Ovary (tissue), 7 donors: ENCODE measurements at regions not wholly inside any gene's neighbourhood (a gene's known extent, or its start where the extent isn't known, plus 50 kb on each side); places are given as distances from the start of the nearest gene placed in this dataset.
"Not testable (repeated sequence)": the region's sequence is repeated elsewhere in the genome, so short reads cannot be mapped to it uniquely, and the experiment has no call there.

Source experiments
- DNase-seq, 5 donors: peaks; one replicate each; pipeline ENCODE4 v3.0.0-alpha.2; 2019 to 2020
- H3K27ac ChIP-seq, 2 donors: fragments of 200-600 bp; one replicate each; pipeline versions ENCODE4 v1.5.1 to v1.8.0; 2019 to 2022
- H3K27me3 ChIP-seq: fragments of 200-600 bp; one replicate; pipeline ENCODE4 v1.8.0; 2022
- H3K36me3 ChIP-seq: fragments of 200-600 bp; sonication (generic); one replicate; pipeline ENCODE4 v1.5.1; 2019
- H3K4me1 ChIP-seq: one replicate; pipeline ENCODE4 v1.8.1; 2013; ENCODE audit warnings: mild to moderate bottlenecking, moderate library complexity; ENCODE audit not compliant: insufficient read depth
- H3K4me3 ChIP-seq: fragments of 200-600 bp; sonication (generic); one replicate; pipeline ENCODE4 v1.5.1; 2017
- H3K9me3 ChIP-seq, 2 donors: fragments of 200-600 bp in 1 of 2; sonication (generic) in 1 of 2; one replicate each; pipeline versions ENCODE4 v1.5.1 to v1.8.1; 2013 to 2019; ENCODE audit warnings: mild to moderate bottlenecking in 1 of 2, moderate library complexity in 1 of 2
- EP300 ChIP-seq: sonication (generic); formaldehyde crosslinking; IDR thresholded peaks from one replicate; pipeline ENCODE4 v1.6.1; 2017; ENCODE audit warnings: antibody characterized with exemption
- POLR2A ChIP-seq: fragments of 450-650 bp; IDR thresholded peaks from one replicate; pipeline ENCODE4 v1.6.1; 2017; ENCODE audit warnings: antibody characterized with exemption, mild to moderate bottlenecking, moderate library complexity
- WGBS, 3 donors: extraction: QIAGEN DNeasy Blood & Tissue Kit in 1 of 3; methylation state at CpG; one replicate each; pipeline versions ENCODE4 v1.1.5 to v1.1.7; 2013 to 2017; 5-methylcytosine and 5-hydroxymethylcytosine counted together
- intact Hi-C, 4 donors: fragments of 100-400 bp; cut with DNase I; formaldehyde crosslinking; loops; one replicate each; pipeline versions ENCODE4 v1.11.0 to v1.15.1; 2022 to 2023
- TF ChIP-seq, protein P1 (sequence below), 3 donors: fragments of 450-650 bp in 2 of 3; fragments of 200-600 bp in 1 of 3; IDR thresholded peaks; one replicate each; pipeline versions ENCODE4 v1.5.1 to v1.8.0; 2016 to 2022; ENCODE audit warnings: antibody characterized with exemption in 3 of 3, mild to moderate bottlenecking in 1 of 3
- donor health status: DM: no; HTN: no; CAD: no; lungs with moderate emphysema.
- donor health status: DM: no; HTN: no; CAD: no.
- donor health status: Bipolar disorder and iron deficiency.
- donor health status: DM: no; HTN: no; CAD: no.
- donor health status: DM: yes; HTN: yes; CAD: no.

DNA sequence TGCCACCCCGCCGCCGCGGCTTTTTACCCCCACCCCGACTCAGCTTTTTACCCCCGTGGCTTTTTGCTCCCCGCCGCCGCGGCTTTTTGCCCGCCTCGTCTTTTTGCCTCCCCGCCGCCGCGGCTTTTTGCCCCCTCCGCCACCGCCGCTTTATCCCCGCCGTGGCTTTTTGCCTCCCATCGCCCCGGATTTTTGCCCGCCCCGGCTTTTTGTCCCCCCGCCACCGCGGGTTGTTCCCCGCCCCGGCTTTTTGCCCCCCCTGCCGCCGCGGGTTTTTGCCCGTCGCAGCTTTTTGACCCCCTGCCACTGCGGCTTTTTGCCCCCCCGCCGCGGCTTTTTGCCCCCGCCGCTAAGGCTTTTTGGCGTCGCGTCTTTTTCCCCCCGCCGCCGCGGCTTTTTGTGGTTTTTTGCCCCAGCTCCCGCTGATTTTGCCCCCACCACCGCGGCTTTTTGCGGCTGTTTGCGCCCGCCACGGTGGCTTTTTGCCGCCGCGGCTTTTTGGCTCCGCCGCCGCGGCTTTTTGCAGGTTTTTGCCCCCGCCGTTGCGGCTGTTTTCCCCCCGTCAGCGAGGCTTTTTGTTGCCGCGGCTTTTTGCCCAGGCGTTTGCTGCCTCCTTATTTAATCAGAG lies 597.2 kb downstream of the GOLGA6L6 start:
- Histone ChIP-seq H3K27me3 (no peaks in the 10 kb centered on the region), H3K4me1 (no peaks in the 10 kb centered on the region), H3K27ac (no peak overlapping the region), H3K36me3 (no peaks in the 10 kb centered on the region), H3K9me3 (no peaks in the 10 kb centered on the region), H3K4me3 (no peak overlapping the region)
- intact Hi-C loops = no loop called here
- TF ChIP-seq POLR2A (no peak), EP300 (no peak)
- TF ChIP-seq, protein P1, sequence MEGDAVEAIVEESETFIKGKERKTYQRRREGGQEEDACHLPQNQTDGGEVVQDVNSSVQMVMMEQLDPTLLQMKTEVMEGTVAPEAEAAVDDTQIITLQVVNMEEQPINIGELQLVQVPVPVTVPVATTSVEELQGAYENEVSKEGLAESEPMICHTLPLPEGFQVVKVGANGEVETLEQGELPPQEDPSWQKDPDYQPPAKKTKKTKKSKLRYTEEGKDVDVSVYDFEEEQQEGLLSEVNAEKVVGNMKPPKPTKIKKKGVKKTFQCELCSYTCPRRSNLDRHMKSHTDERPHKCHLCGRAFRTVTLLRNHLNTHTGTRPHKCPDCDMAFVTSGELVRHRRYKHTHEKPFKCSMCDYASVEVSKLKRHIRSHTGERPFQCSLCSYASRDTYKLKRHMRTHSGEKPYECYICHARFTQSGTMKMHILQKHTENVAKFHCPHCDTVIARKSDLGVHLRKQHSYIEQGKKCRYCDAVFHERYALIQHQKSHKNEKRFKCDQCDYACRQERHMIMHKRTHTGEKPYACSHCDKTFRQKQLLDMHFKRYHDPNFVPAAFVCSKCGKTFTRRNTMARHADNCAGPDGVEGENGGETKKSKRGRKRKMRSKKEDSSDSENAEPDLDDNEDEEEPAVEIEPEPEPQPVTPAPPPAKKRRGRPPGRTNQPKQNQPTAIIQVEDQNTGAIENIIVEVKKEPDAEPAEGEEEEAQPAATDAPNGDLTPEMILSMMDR (IDR thresholded peaks at IDR 0.05) = no peak
- no peak for DNase-seq
- 38 to 58% (median 49%) methylated on average over 64 to 70 of the region's 70 CpGs for WGBS, 3 donors

DNA sequence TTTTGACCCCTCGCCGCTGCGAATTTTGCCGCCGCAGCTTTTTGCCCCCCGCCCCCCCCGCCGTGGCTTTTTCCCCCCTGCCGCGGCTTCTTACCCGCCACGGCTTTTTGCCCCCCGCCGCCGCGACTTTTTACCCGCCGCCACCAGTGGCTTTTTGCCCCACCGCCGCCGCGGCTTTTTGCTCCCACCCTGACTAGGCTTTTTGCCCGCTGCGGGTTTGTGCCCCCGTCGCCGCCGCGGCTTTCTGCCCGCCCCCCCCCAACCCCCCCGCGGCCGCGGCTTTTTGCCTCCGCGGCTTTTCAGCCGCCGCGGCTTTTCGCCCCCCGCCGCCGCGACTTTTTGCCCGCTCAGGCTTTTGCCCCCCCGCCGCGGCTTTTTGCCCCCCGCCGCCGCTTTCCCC lies 598.1 kb downstream of the GOLGA6L6 start:
- TF ChIP-seq POLR2A (no peak), EP300 (no peak)
- TF ChIP-seq, protein P1 (IDR thresholded peaks at IDR 0.05) = no peak
- H3K27me3 ChIP-seq = no peaks in the 10 kb centered on the region

DNA sequence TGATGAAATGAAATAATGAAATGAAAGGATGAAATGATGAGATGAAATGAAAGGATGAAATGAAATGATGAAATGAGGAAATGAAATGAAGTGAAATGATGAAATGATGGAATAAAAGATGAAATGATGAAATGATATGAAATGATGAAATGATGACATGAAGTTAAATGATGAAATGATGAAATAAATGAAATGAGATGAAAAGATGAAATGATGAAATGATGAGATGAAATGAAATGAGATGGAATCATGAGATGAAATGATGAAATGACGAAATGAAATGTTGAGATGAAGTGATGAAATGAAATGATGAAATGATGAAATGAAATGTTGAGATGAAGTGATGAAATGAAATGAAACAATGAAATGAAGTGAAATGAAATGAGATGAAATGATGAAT lies 638.3 kb downstream of the GOLGA6L6 start:
- H3K4me1 ChIP-seq, intact Hi-C loops, H3K36me3 ChIP-seq, H3K27me3 ChIP-seq, H3K4me3 ChIP-seq, H3K27ac ChIP-seq, DNase-seq, H3K9me3 ChIP-seq: not testable (repeated sequence)
- 35 to 55% (median 38%) methylated on average over 1 of the region's 1 CpG for WGBS, 3 donors

More for the DNA sequence above, 598.1 kb downstream of the GOLGA6L6 start:
- DNase-seq = no peak
- Histone ChIP-seq H3K36me3 (no peaks in the 10 kb centered on the region), H3K4me1 (no peaks in the 10 kb centered on the region), H3K4me3 (no peak overlapping the region), H3K27ac (no peak overlapping the region), H3K9me3 (no peaks in the 10 kb centered on the region)
- intact Hi-C loops = no loop called here
- WGBS, 3 donors = 40 to 56% (median 43%) methylated on average over 25 to 50 of the region's 51 CpGs

DNA sequence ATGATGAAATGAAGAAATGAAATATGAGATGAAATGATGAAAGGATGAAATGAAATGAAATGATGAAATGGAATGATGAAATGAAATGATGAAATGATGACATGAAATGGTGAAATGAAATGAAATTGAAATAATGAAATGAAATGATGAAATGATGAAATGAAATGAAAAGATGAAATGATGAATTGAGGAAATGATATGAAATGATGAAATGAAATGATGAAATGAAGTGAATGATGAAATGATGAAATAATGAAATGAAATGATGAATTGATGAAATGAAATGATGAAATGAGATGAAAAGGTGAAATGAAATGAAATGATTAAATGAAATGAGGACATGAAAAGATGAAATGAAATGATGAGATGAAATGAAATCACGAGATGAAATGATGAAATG lies 639.2 kb downstream of the GOLGA6L6 start:
- WGBS, 3 donors = 63 to 72% (median 65%) methylated on average over 1 of the region's 1 CpG

DNA sequence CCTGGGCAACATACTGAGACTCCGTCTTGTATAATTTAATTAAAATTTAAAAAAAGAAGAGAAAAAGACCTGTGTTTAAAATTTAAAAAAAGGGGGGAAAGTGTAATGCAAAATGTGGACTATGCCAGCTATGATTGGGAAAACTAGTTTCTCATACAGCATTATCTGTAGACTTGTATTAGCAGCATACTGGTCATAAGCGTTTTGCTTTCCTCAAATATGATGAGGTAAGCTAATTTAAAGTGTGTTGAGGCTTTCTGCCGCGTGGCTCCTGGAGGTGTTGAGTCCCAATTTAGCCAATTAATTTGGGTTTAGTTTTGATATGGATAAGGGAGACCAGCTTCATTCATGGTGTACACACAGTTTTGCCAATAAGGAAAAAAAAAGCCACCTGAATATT lies 640.2 kb downstream of the GOLGA6L6 start:
- H3K9me3 ChIP-seq, H3K27me3 ChIP-seq, H3K4me3 ChIP-seq, H3K36me3 ChIP-seq, intact Hi-C loops, DNase-seq, H3K27ac ChIP-seq, H3K4me1 ChIP-seq: not testable (repeated sequence)
- 62 to 71% (median 65%) methylated on average over 4 of the region's 4 CpGs for WGBS, 3 donors

More for the DNA sequence above, 639.2 kb downstream of the GOLGA6L6 start:
- H3K36me3 ChIP-seq, H3K9me3 ChIP-seq, H3K27me3 ChIP-seq, intact Hi-C loops, H3K4me1 ChIP-seq, H3K27ac ChIP-seq, DNase-seq, H3K4me3 ChIP-seq: not testable (repeated sequence)

DNA sequence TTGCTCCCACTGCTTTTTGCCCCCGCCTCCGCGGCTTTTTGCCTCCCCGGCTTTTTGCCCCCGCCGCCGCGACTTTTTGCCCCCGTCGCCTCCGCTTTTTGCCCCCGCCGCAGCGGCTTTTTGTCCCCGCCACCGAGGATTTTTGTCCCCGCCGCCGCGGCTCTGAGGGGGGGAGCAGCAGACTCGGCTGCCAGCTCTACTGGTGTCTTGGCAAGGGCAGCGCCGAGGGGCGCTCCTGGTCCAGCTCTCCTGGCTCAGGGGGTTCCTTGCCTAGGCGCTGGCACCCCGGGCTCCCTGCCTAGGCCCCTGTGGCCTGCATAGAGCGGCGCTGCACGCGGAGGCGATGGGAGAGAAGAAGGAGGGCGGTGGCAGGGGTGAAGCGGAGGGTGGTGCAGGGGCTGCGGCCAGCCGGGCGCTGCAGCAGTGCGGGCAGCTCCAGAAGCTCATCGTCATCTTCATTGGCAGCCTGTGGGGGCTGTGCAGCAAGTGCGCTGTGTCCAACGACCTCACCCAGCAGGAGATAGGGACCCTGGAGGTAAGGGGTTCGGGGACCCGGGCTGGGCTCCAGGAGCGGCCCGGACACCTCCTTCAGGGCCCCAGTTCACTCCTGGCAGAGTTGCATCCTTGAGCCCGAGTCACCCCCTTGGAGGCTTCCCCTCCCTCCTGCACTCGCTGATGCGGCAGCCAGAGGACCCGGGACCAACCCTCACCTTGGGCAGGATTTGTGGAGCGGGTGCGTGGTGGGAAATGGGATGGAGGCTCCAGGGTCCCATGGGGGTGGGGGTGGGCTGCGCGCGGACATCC lies 642.4 kb downstream of the GOLGA6L6 start:
- Histone ChIP-seq H3K27ac (no peak overlapping the region), H3K27me3 (no peaks in the 10 kb centered on the region), H3K4me3 (no peak overlapping the region), H3K4me1 (no peaks in the 10 kb centered on the region), H3K9me3 (no peaks in the 10 kb centered on the region), H3K36me3 (no peaks in the 10 kb centered on the region)
- TF ChIP-seq, protein P1 (IDR thresholded peaks at IDR 0.05) = no peak
- TF ChIP-seq POLR2A = no peak
- TF ChIP-seq EP300 = no peak
- 58 to 64% (median 62%) methylated on average over 34 to 53 of the region's 53 CpGs for WGBS, 3 donors
- intact Hi-C loops = no loop called here
- peak in 1 of 5 donors; percentile 7 for DNase-seq

DNA sequence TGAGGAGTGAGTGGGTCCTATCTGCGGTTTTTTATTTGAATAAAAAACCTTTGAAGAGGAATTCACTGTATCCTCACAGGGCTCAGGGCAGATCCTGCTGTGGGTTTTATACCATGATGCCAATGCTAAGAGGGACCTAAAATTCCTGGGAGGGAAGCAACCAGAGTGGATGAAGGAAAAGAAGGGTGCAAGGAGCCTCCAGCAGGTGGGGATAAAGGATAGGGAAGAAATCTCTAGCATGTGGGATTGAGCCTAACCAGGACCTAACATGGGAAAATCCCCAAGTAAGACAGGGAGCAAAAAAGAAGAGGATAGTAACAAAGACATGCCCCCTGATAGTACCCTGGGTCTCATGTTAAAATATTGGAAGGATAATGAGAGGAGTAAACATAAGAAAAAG lies 652.8 kb downstream of the GOLGA6L6 start:
- H3K27ac ChIP-seq, H3K36me3 ChIP-seq, H3K4me3 ChIP-seq, H3K27me3 ChIP-seq, DNase-seq, H3K4me1 ChIP-seq, H3K9me3 ChIP-seq, intact Hi-C loops: not testable (repeated sequence)
- 32 to 59% methylated on average over 1 of the region's 1 CpG; no CpG with 5 or more reads in 1 of the 3 donors for WGBS, 3 donors

DNA sequence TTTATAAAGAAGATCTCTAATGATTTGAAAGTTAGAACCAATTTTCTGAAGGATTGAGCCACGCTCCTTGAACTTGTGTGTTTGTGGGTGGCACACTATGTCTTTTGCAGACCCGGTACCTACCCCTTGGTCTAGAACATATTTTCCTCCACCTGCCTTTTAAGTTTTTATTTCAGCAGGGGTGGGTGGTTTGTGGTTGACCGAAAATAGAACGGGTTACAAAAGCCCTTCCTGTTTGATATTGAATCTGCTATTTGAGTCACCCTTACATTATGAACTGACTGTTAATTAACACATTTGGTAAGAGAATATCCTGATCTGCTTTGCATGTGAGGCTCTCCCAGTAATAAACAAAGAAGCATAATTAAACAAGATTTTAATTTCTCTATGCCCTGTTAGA lies 697.5 kb downstream of the GOLGA6L6 start:
- DNase-seq, intact Hi-C loops, H3K27ac ChIP-seq, H3K27me3 ChIP-seq, H3K4me1 ChIP-seq, H3K9me3 ChIP-seq, H3K36me3 ChIP-seq, H3K4me3 ChIP-seq: not testable (repeated sequence)
- WGBS, 3 donors = 61 to 73% (median 63%) methylated on average over 4 of the region's 4 CpGs
